Choroid plexus epithelial cell (primary cell): ENCODE measurements at regions not wholly inside any gene's neighbourhood (a gene's known extent, or its start where the extent isn't known, plus 50 kb on each side); places are given as distances from the start of the nearest gene placed in this dataset.

Source experiments
- DNase-seq: peaks from one replicate; pipeline ENCODE4 v3.0.0-alpha.2; 2010; ENCODE audit warnings: low read depth
- H3K4me3 ChIP-seq: 2 replicates; pipeline ENCODE4 v1.5.1; 2011; ENCODE audit warnings: low read depth, mild to moderate bottlenecking, control low read depth, low read length, moderate library complexity
- CTCF ChIP-seq: conservative IDR thresholded peaks from 2 replicates; pipeline ENCODE4 v1.5.1; 2011; ENCODE audit warnings: low read depth, mild to moderate bottlenecking, control low read depth, inconsistent platforms, low read length, moderate library complexity

- TF ChIP-seq CTCF, result no peak
- no peak for DNase-seq
- H3K4me3 ChIP-seq, result no peak overlapping the region
Observed at GRCh38 chr7:81120803-81121202, 202.0 kb upstream of the SEMA3C start.

DNA sequence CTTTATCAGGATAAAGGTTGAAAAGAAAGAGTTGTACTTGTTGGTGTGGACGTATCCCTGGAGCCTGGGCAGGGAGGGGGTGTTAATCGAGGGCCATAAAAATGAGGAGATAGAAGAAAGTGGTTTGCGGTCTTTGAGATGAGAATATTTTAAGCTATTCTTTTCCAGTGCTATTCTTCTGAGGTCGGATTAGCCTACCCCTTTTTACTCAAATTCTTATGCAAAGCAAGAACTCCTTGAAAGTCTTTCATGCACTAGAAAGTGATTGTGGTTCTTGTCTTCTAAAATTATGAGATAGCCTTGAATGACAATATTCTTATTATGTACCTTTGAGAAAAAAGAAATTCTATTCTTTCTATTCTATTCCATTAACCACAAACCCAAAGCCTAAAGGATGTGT lies 201.3 kb upstream of the SEMA3C start:
- no peak overlapping the region for H3K4me3 ChIP-seq
- no peak for TF ChIP-seq CTCF
- DNase-seq, result no peak

DNA sequence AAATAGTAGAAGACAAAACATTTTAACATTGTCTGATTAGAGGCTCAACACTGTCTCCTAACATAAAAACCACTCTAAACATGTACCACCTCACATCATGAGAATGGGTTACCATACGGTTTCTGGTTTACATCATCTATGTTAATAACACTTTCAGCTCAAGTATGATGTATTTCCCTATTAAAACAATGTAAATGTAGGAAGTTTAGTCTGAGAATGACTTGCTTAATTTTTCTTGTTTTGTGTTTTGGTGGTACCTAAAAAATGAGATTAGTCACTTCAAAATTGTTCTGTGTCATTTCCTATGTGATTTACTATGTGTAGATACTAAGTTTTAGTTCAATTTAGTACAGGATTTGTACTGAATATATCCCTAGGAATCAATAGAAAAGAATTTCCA lies 195.8 kb upstream of the SEMA3C start:
- DNase-seq, result no peak
- H3K4me3 ChIP-seq, result no peak overlapping the region
- TF ChIP-seq CTCF, result no peak

DNA sequence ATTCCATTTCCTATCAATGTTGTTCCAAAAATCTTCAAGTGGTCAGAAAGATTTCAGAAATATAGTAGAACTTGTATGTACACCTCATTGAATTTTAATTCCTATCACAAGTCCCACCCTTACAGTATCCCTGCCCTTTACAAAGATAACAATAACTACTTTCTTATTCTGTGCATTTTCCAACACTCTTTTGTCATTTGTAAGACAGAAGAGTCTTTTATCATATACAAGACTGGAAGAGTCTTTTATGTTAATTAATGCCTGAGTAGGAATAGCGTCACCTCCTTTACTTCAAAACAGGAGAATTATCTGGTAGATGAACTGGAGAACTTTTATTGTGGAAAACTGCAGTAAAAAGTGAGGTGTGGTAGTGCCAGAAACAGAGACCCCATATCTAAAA lies 193.9 kb upstream of the SEMA3C start:
- no peak for TF ChIP-seq CTCF
- H3K4me3 ChIP-seq, result no peak overlapping the region
- no peak for DNase-seq

- no peak overlapping the region for H3K4me3 ChIP-seq
- TF ChIP-seq CTCF, result no peak
- peak; percentile 39 for DNase-seq
Observed at GRCh38 chr7:81111781-81112540, 193.1 kb upstream of the SEMA3C start.

GRCh38 chr7:81111358-81111757 lies 192.5 kb upstream of the SEMA3C start:
- no peak overlapping the region for H3K4me3 ChIP-seq
- peak; percentile 98 for DNase-seq
- no peak for TF ChIP-seq CTCF

DNA sequence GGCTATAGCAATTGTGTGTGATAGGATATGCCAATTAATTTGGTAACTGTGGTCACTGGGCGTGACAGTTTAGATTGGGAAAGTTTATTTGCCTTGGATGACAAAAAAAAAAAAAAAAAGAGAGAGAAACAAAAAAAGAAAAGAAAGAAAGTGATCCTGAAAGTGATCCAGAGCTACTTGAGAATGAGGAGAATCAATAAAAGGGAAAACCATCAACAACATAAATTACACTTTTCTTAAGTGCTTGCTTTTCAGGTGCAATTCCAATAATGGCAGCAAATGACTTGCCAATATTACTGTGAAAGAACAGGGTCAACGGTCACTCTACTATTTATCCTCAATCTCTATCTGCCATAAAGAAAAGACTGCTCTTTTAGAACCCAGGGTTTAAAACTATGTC lies 191.8 kb upstream of the SEMA3C start:
- no peak overlapping the region for H3K4me3 ChIP-seq
- no peak for TF ChIP-seq CTCF

More for the DNA sequence above, 191.8 kb upstream of the SEMA3C start:
- DNase-seq, result no peak
